ENCODE measurements at regions not wholly inside any gene's neighbourhood (a gene's known extent, or its start where the extent isn't known, plus 50 kb on each side); places are given as distances from the start of the nearest gene placed in this dataset.

DNA sequence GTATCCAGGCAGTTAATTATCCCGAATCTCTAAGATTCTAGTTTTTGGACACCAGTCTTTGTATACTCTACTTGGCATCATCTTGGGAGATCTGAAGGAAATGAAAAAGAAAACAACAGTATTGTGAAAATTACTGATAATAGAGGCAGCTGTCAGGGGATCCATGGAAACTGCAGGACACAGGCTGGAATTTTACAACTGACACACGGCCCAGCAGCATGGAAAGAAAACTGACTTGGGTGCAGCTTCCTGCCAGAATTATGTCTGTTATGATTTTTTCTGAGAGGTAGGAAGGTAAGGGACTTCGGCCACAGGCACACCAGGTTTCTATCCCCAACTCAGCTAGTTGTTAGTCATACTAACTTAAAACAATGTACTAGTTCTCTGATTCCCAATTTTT, 57.7 kb upstream of the ERBB4 start:
- DNase-seq: no peak

DNA sequence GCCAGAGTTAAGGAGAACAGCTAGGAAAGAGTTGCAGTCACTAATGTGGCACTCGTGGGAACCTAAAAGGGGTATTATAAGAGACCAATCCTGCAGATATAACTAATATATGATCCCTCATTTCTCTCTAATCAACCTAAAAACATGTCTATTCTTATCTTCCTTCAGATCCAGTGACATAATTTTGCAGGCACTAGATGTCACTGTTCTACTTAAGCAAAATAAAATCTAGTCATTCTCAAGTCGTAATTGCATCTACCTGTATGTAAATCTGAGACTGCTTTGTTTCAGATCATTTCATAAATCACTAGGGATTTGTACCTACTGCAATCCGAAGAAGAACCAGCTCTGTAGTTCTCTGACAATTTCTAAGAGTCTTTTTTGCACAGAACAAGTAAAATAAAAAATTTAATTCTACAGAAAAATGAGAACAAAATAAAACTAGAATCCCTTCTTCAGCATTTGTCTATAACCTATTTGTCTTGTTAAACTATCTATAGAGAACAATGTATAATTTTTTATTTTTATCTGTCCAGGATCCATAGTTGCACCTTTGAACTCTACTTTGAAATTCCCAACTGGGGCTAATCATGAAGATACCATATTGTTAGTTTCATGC, 56.5 kb upstream of the ERBB4 start:
- DNase-seq: no peak

DNA sequence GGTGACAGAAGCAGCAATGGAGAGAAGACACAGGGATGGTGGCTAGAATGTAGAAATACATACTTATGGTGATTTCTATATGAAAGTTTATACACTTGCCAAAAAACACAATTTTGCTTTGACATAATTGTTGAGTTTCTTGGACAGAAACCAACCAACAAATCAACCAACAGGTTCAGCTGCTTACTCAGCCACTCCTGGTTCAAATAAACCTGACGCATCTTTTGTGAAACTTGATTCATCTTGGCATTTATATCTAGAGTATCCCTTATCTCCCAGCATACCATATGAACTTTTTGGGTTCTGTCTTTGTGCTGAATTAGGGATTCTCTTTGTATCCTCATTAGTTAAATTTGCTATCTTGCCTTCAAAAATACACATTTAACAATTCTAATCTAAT, 54.1 kb upstream of the ERBB4 start:
- no peak for DNase-seq
